H1 (cell line): ENCODE measurements at regions not wholly inside any gene's neighbourhood (a gene's known extent, or its start where the extent isn't known, plus 50 kb on each side); places are given as distances from the start of the nearest gene placed in this dataset.

Experiments
- CTCF ChIA-PET: fragments of 300-600 bp; sonication (Branson Sonifier 250); formaldehyde crosslinking; loops from one replicate; lab custom pipeline; 2021; ENCODE audit not compliant: partially characterized antibody; lab: Charles Lee
- POLR2A ChIA-PET: fragments of 300-600 bp; sonication (Branson Sonifier 250); formaldehyde crosslinking; loops from one replicate; lab custom pipeline; 2021; ENCODE audit warnings: inconsistent platforms; ENCODE audit not compliant: partially characterized antibody; lab: Charles Lee
- DNase-seq, 2 experiments: peaks; one replicate each; pipeline versions ENCODE4 v3.0.0 to v3.0.0-alpha.2; 2010 to 2022; ENCODE audit warnings: low spot score in 2 of 2, low read depth in 1 of 2, mixed read lengths in 1 of 2
- FAIRE-seq: peaks from 2 replicates; lab custom pipeline; 2011; peaks lifted over from hg19 to GRCh38; lab: Jason Lieb, UNC
- H2AFZ ChIP-seq: 2 replicates; pipeline ENCODE4 v1.8.1; 2012; ENCODE audit warnings: low read length, inconsistent platforms
- H2AK5ac ChIP-seq: 2 replicates; pipeline ENCODE4 v1.6.1; 2013; ENCODE audit warnings: low read depth, low read length
- H2BK120ac ChIP-seq: replicated peaks from 2 replicates; pipeline ENCODE3; 2013; ENCODE audit warnings: low read depth, low read length, inconsistent platforms
- H2BK12ac ChIP-seq: 2 replicates; pipeline ENCODE4 v1.6.1; 2013; ENCODE audit warnings: low read depth, low read length
- H2BK15ac ChIP-seq: 2 replicates; pipeline ENCODE4 v1.6.1; 2013; ENCODE audit warnings: low read length
- H2BK20ac ChIP-seq: 2 replicates; pipeline ENCODE4 v1.6.1; 2013; ENCODE audit warnings: low read length
- H2BK5ac ChIP-seq: 2 replicates; pipeline ENCODE4 v1.6.1; 2013; ENCODE audit warnings: low read depth, low read length
- H3K14ac ChIP-seq: 2 replicates; pipeline ENCODE4 v1.6.1; 2013; ENCODE audit warnings: inconsistent platforms; ENCODE audit not compliant: insufficient read length
- H3K18ac ChIP-seq: 2 replicates; pipeline ENCODE4 v1.6.1; 2013; ENCODE audit warnings: low read length; ENCODE audit errors: extremely low read depth
- H3K23ac ChIP-seq: 2 replicates; pipeline ENCODE4 v1.6.1; 2013; ENCODE audit warnings: inconsistent platforms; ENCODE audit not compliant: insufficient read length
- H3K23me2 ChIP-seq: 2 replicates; pipeline ENCODE4 v1.6.1; 2013; ENCODE audit warnings: low read depth, low read length
- H3K27ac ChIP-seq: 2 replicates; pipeline ENCODE4 v1.6.1; 2011; ENCODE audit warnings: low read depth, low read length, inconsistent platforms
- H3K27me3 ChIP-seq, 4 experiments: replicated peaks in 1 of 4; 1 replicate in 1 of 4; 2 replicates in 3 of 4; pipeline versions ENCODE4 v1.6.1 to v1.8.1; 2011 to 2013; ENCODE audit warnings: low read length in 3 of 4, mild to moderate bottlenecking in 3 of 4, inconsistent platforms in 2 of 4, mixed read lengths in 2 of 4, moderate library complexity in 1 of 4; ENCODE audit not compliant: control insufficient read depth in 3 of 4, insufficient read depth in 3 of 4; ENCODE audit errors: extremely low read depth in 1 of 4
- H3K36me3 ChIP-seq, 4 experiments: 2 replicates each; pipeline versions ENCODE4 v1.6.1 to v1.8.1; 2011 to 2013; ENCODE audit warnings: mild to moderate bottlenecking in 4 of 4, low read length in 3 of 4, moderate library complexity in 2 of 4, control low read depth in 1 of 4, inconsistent platforms in 1 of 4; ENCODE audit not compliant: insufficient read depth in 4 of 4, control insufficient read depth in 2 of 4
- H3K4ac ChIP-seq: replicated peaks from 2 replicates; pipeline ENCODE3; 2013; ENCODE audit warnings: low read length, low read depth, mixed read lengths, inconsistent platforms; ENCODE audit not compliant: insufficient read length
- H3K4me1 ChIP-seq, 4 experiments: replicated peaks in 1 of 4; 1 replicate in 1 of 4; 2 replicates in 3 of 4; pipeline versions ENCODE4 v1.6.1 to v1.8.1; 2011 to 2013; ENCODE audit warnings: low read length in 3 of 4, inconsistent platforms in 2 of 4, mixed read lengths in 1 of 4; ENCODE audit not compliant: insufficient read depth in 4 of 4, control insufficient read depth in 3 of 4
- H3K4me2 ChIP-seq, 2 experiments: 2 replicates each; pipeline versions ENCODE4 v1.6.1 to v1.8.1; 2011 to 2013; ENCODE audit warnings: low read depth in 2 of 2, low read length in 2 of 2, control low read depth in 1 of 2, inconsistent platforms in 1 of 2, mild to moderate bottlenecking in 1 of 2; ENCODE audit not compliant: insufficient read depth in 1 of 2
- H3K4me3 ChIP-seq, 4 experiments: fragments of 200-600, 300-600 bp in 1 of 4; sonication (generic), shearing (Covaris generic), sonication (Bioruptor Twin) in 1 of 4; 2 replicates each; pipeline versions ENCODE4 v1.5.1 to v1.8.1; 2011 to 2016; ENCODE audit warnings: low read length in 4 of 4, low read depth in 3 of 4, control low read depth in 2 of 4, inconsistent platforms in 2 of 4, mild to moderate bottlenecking in 2 of 4, mixed read lengths in 1 of 4, moderate library complexity in 1 of 4; ENCODE audit not compliant: insufficient read depth in 2 of 4; ENCODE audit errors: extremely low read depth in 1 of 4
- H3K56ac ChIP-seq: replicated peaks from 2 replicates; pipeline ENCODE3; 2013; ENCODE audit warnings: low read depth, mild to moderate bottlenecking, mixed read lengths, low read length, inconsistent platforms; ENCODE audit not compliant: insufficient read length
- H3K79me1 ChIP-seq: 2 replicates; pipeline ENCODE4 v1.6.1; 2013; ENCODE audit warnings: low read depth, low read length, control low read depth
- H3K79me2 ChIP-seq, 2 experiments: 2 replicates each; pipeline versions ENCODE4 v1.6.1 to v1.8.1; 2012 to 2013; ENCODE audit warnings: low read length in 2 of 2, mild to moderate bottlenecking in 2 of 2, inconsistent platforms in 1 of 2; ENCODE audit not compliant: insufficient read depth in 2 of 2, control insufficient read depth in 1 of 2
- H3K9ac ChIP-seq, 4 experiments: replicated peaks in 1 of 4; 1 replicate in 1 of 4; 2 replicates in 3 of 4; pipeline versions ENCODE4 v1.6.1 to v1.8.1; 2011 to 2013; ENCODE audit warnings: low read depth in 3 of 4, low read length in 3 of 4, control low read depth in 2 of 4, mild to moderate bottlenecking in 2 of 4, moderate library complexity in 2 of 4, inconsistent platforms in 1 of 4; ENCODE audit errors: extremely low read depth in 1 of 4
- H3K9me3 ChIP-seq, 2 experiments: 2 replicates each; pipeline versions ENCODE4 v1.6.1 to v1.8.1; 2012 to 2013; ENCODE audit warnings: mild to moderate bottlenecking in 2 of 2, moderate library complexity in 2 of 2, control low read depth in 1 of 2, inconsistent platforms in 1 of 2, low read depth in 1 of 2, low read length in 1 of 2, mixed read lengths in 1 of 2; ENCODE audit not compliant: insufficient read depth in 2 of 2
- H4K20me1 ChIP-seq, 2 experiments: replicated peaks in 1 of 2; 2 replicates each; pipeline versions ENCODE3 to v1.8.1; 2011 to 2013; ENCODE audit warnings: inconsistent platforms in 2 of 2, low read length in 2 of 2, mild to moderate bottlenecking in 1 of 2; ENCODE audit not compliant: insufficient read depth in 2 of 2, control insufficient read depth in 1 of 2
- H4K5ac ChIP-seq: 2 replicates; pipeline ENCODE4 v1.6.1; 2013; ENCODE audit warnings: low read length, low read depth, mixed read lengths, inconsistent platforms; ENCODE audit not compliant: insufficient read length
- H4K8ac ChIP-seq: 2 replicates; pipeline ENCODE4 v1.8.0; 2013; ENCODE audit warnings: mild to moderate bottlenecking, moderate library complexity, low read length, inconsistent platforms; ENCODE audit not compliant: insufficient read depth; ENCODE audit errors: extremely low read depth
- H4K91ac ChIP-seq: replicated peaks from 2 replicates; pipeline ENCODE3; 2013; ENCODE audit warnings: low read length, mixed read lengths, inconsistent platforms; ENCODE audit not compliant: insufficient read length
- CBX5 ChIP-seq: fragments of 300-800, 300-1000 bp; sonication (generic); IDR thresholded peaks from 2 replicates; pipeline ENCODE4 v1.7.1; 2016; ENCODE audit warnings: antibody characterized with exemption, low read length, low read depth
- MAFK ChIP-seq: IDR thresholded peaks from 2 replicates; pipeline ENCODE4 v1.6.1; 2012; ENCODE audit warnings: low read depth, mild to moderate bottlenecking, improper control_type of control experiment, low read length
- RAD21 ChIP-seq, 2 experiments: IDR thresholded peaks in 1 of 2; conservative IDR thresholded peaks in 1 of 2; 2 replicates each; pipeline ENCODE4 v1.6.1; 2011; ENCODE audit warnings: low read depth in 2 of 2, low read length in 2 of 2, improper control_type of control experiment in 1 of 2, inconsistent platforms in 1 of 2, mild to moderate bottlenecking in 1 of 2, moderate library complexity in 1 of 2
- RXRA ChIP-seq: IDR thresholded peaks from 2 replicates; pipeline ENCODE4 v1.6.1; 2011; ENCODE audit warnings: low read depth, mild to moderate bottlenecking, low read length, moderate library complexity; ENCODE audit not compliant: insufficient read depth
- WGBS, 2 experiments: shearing (Covaris generic) in 1 of 2; methylation state at CpG; one replicate each; pipeline versions ENCODE4 v1.1.6 to v1.1.7; 2013 to 2015; ENCODE audit warnings: low lambda C conversion rate in 2 of 2, mixed read lengths in 2 of 2, inconsistent platforms in 1 of 2, low coverage in 1 of 2, missing lambda C conversion rate in 1 of 2; ENCODE audit not compliant: insufficient replicate concordance in 2 of 2, insufficient coverage in 1 of 2, insufficient read length in 1 of 2; ENCODE audit errors: extremely low coverage in 1 of 2, missing lambda C conversion rate in 1 of 2; 5-methylcytosine and 5-hydroxymethylcytosine counted together
- TF ChIP-seq, protein P1 (sequence below), 3 experiments: IDR thresholded peaks; 1 replicate in 2 of 3; 2 replicates in 1 of 3; pipeline versions ENCODE4 v1.5.1 to v1.6.1; 2011; ENCODE audit warnings: low read length in 3 of 3, mild to moderate bottlenecking in 3 of 3, inconsistent platforms in 2 of 3, low read depth in 1 of 3, moderate library complexity in 1 of 3; ENCODE audit not compliant: insufficient read depth in 1 of 3; ENCODE audit errors: control extremely low read depth in 1 of 3

DNA sequence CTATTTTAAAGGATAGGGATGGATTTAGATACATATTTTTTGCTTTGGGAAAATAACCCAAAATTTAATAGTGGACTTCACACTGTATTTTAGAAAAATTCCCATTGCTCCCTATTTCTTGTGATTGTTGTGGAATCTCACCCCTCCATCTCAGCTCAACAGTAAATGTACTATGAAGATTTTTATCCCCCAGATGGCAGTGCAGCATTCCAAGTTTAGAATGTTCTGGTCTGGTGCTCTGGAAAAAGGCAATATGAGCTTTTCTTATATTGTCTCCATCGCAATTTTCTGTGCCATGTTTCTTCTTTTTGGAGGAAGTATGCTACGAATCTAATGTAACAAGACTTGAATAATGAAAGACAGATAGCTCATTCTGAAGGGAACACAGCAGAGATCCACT lies 471.7 kb upstream of the SYT1 start:
- Histone ChIP-seq H3K4me3 (no peak overlapping the region), H3K4me1 (peaks cover 0 to 3% (median 0%) of the 10 kb centered on the region in 4 experiments; a peak in 1 of 7 replicates), H3K27me3 (no peaks in the 10 kb centered on the region), H4K5ac (no peak overlapping the region), H3K4ac (no peak overlapping the region), H3K79me1 (no peaks in the 10 kb centered on the region), H3K56ac (no peak overlapping the region), H3K9ac (no peak overlapping the region), H3K9me3 (no peaks in the 10 kb centered on the region), H3K14ac (no peak overlapping the region), H2BK5ac (no peak overlapping the region), H2BK15ac (no peak overlapping the region), H2AFZ (no peak overlapping the region), H4K91ac (no peak overlapping the region), H4K8ac (no peak overlapping the region), H3K36me3 (no peaks in the 10 kb centered on the region), H3K4me2 (no peak overlapping the region), H3K23me2 (no peaks in the 10 kb centered on the region), H2AK5ac (no peak overlapping the region), H3K18ac (no peak overlapping the region), H3K79me2 (no peaks in the 10 kb centered on the region), H2BK12ac (no peak overlapping the region), H3K27ac (no peak overlapping the region), H3K23ac (no peak overlapping the region), H2BK120ac (no peak overlapping the region), H2BK20ac (no peak overlapping the region), H4K20me1 (no peaks in the 10 kb centered on the region)
- no peak for TF ChIP-seq MAFK
- TF ChIP-seq RAD21 (IDR thresholded peaks at IDR 0.05 in 1 of 2, conservative IDR thresholded peaks at IDR 0.05 in 1 of 2; ENCODE audit: low read depth in 2 of 2, low read length in 2 of 2), result peak; percentile 44 to 48
- no peak for TF ChIP-seq RXRA
- TF ChIP-seq, protein P1, sequence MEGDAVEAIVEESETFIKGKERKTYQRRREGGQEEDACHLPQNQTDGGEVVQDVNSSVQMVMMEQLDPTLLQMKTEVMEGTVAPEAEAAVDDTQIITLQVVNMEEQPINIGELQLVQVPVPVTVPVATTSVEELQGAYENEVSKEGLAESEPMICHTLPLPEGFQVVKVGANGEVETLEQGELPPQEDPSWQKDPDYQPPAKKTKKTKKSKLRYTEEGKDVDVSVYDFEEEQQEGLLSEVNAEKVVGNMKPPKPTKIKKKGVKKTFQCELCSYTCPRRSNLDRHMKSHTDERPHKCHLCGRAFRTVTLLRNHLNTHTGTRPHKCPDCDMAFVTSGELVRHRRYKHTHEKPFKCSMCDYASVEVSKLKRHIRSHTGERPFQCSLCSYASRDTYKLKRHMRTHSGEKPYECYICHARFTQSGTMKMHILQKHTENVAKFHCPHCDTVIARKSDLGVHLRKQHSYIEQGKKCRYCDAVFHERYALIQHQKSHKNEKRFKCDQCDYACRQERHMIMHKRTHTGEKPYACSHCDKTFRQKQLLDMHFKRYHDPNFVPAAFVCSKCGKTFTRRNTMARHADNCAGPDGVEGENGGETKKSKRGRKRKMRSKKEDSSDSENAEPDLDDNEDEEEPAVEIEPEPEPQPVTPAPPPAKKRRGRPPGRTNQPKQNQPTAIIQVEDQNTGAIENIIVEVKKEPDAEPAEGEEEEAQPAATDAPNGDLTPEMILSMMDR (IDR thresholded peaks at IDR 0.05; ENCODE audit: control extremely low read depth in 1 of 3, insufficient read depth in 1 of 3, low read depth in 1 of 3, low read length in 3 of 3), result peak in 1 of 3 experiments; percentile 13; a peak in 1 of 4 replicates
- TF ChIP-seq CBX5, result no peak
- 92% methylated on average over 2 of the region's 2 CpGs; no CpG with 5 or more reads in 1 of the 2 experiments for WGBS, 2 experiments
- CTCF ChIA-PET, result interaction anchor here (0.7 to 1.4 kb wide), 8 partner anchors 9 to 339 kb away, joined by 3 to 6 read pairs (median 3); no protein-coding TSS in a partner anchor
- POLR2A ChIA-PET, result no interaction called here
- no peak for DNase-seq
- FAIRE-seq, result no peak
